GM10248 (cell line): ENCODE measurements at regions not wholly inside any gene's neighbourhood (a gene's known extent, or its start where the extent isn't known, plus 50 kb on each side); places are given as distances from the start of the nearest gene placed in this dataset.

Experiments used
- CTCF ChIA-PET: fragments of 300-600 bp; sonication (Branson Sonifier 250); formaldehyde crosslinking; extraction: SDS; loops from one replicate; lab custom pipeline; 2021; ENCODE audit warnings: antibody characterized with exemption; lab: Yijun Ruan, JAX
- POLR2A ChIA-PET: fragments of 350-650 bp; sonication (Branson Sonifier 250); formaldehyde crosslinking; extraction: SDS; loops from one replicate; lab custom pipeline; 2020; ENCODE audit warnings: antibody characterized with exemption; lab: Yijun Ruan, JAX
- DNase-seq: peaks from one replicate; pipeline ENCODE4 v3.0.0; 2012; ENCODE audit errors: extremely low spot score
- CTCF ChIP-seq: IDR thresholded peaks from 2 replicates; pipeline ENCODE4 v1.5.1; 2012; ENCODE audit warnings: mild to moderate bottlenecking, low read depth; ENCODE audit errors: extremely low read depth, missing control alignments, control extremely low read depth

- ChIA-PET POLR2A (no interaction called here), CTCF (interaction anchor here (1.3 to 1.7 kb wide), 2 partner anchors 14 to 19 kb away, joined by 3 to 4 read pairs; no protein-coding TSS in a partner anchor)
- DNase-seq: no peak
- no peak for TF ChIP-seq CTCF
These were observed 334.8 kb downstream of the UTRN start for GRCh38 chr6:144619966-144620365.

GRCh38 chr6:144621332-144621731 is 336.2 kb downstream of the UTRN start:
- POLR2A ChIA-PET: no interaction called here
- DNase-seq: no peak
- CTCF ChIA-PET: interaction anchor here (1.7 kb wide), 1 partner anchor 13 kb away, joined by 4 read pairs; no protein-coding TSS in a partner anchor
- no peak for TF ChIP-seq CTCF

- DNase-seq: no peak
- no peak for TF ChIP-seq CTCF
- ChIA-PET CTCF (no interaction called here), POLR2A (no interaction called here)
These were observed 339.1 kb downstream of the UTRN start for GRCh38 chr6:144624246-144624645.

- DNase-seq: no peak
- ChIA-PET CTCF (no interaction called here), POLR2A (no interaction called here)
- no peak for TF ChIP-seq CTCF
These were observed 339.6 kb downstream of the UTRN start for GRCh38 chr6:144624716-144625115.

- DNase-seq: no peak
- TF ChIP-seq CTCF: no peak
- POLR2A ChIA-PET: no interaction called here
- CTCF ChIA-PET: no interaction called here
These were observed 345.7 kb downstream of the UTRN start for GRCh38 chr6:144630857-144631256.

- ChIA-PET POLR2A (no interaction called here), CTCF (no interaction called here)
- no peak for TF ChIP-seq CTCF
- no peak for DNase-seq
These were observed 347.1 kb downstream of the UTRN start for GRCh38 chr6:144632266-144632665.

GRCh38 chr6:144633886-144634285 is 348.8 kb downstream of the UTRN start:
- POLR2A ChIA-PET: no interaction called here
- DNase-seq: no peak
- CTCF ChIA-PET: interaction anchor here (1.2 to 1.5 kb wide), 3 partner anchors 11 to 50 kb away, joined by 3 to 6 read pairs (median 4); no protein-coding TSS in a partner anchor
- TF ChIP-seq CTCF: no peak
